PC-9 (cell line): ENCODE measurements at regions not wholly inside any gene's neighbourhood (a gene's known extent, or its start where the extent isn't known, plus 50 kb on each side); places are given as distances from the start of the nearest gene placed in this dataset.

Experiments
- BruUV-seq: library from RNA; stranded (reverse); fragments of 400-500 nt; replicated peaks from 2 replicates; lab custom pipeline; 2021; lab: Mats Ljungman, UMichigan
- CTCF ChIA-PET: fragments of 300-600 bp; sonication (Branson Sonifier 250); formaldehyde crosslinking; loops from one replicate; lab custom pipeline; 2022; ENCODE audit warnings: antibody characterized with exemption; lab: Charles Lee
- POLR2A ChIA-PET: fragments of 300-600 bp; sonication (Branson Sonifier 250); formaldehyde crosslinking; loops from one replicate; lab custom pipeline; 2022; ENCODE audit warnings: antibody characterized with exemption; ENCODE audit not compliant: unreplicated experiment; lab: Charles Lee
- DNase-seq, 2 experiments: peaks; one replicate each; pipeline versions ENCODE4 v3.0.0 to v3.0.0-alpha.2; 2015 to 2022; ENCODE audit warnings: mixed read lengths in 1 of 2
- H2AFZ ChIP-seq: fragments of 200-600 bp; sonication (generic); 2 replicates; pipeline ENCODE4 v1.8.1; 2017; ENCODE audit warnings: antibody characterized with exemption
- H3F3A ChIP-seq: fragments of 200-600 bp; sonication (generic); 2 replicates; pipeline ENCODE4 v1.8.1; 2017; ENCODE audit warnings: antibody characterized with exemption, mild to moderate bottlenecking, low read depth; ENCODE audit not compliant: insufficient read depth
- H3K27ac ChIP-seq: fragments of 200-600 bp; sonication (generic); 2 replicates; pipeline ENCODE4 v1.6.1; 2016; ENCODE audit warnings: mixed run types
- H3K27me3 ChIP-seq: fragments of 200-600 bp; sonication (generic); 2 replicates; pipeline ENCODE4 v1.6.1; 2016; ENCODE audit warnings: low read depth, mixed run types; ENCODE audit not compliant: insufficient read depth
- H3K36me3 ChIP-seq: fragments of 200-600 bp; sonication (generic); 2 replicates; pipeline ENCODE4 v1.6.1; 2016; ENCODE audit warnings: low read depth, mixed run types
- H3K4me1 ChIP-seq: fragments of 200-600 bp; sonication (generic); replicated peaks from 2 replicates; pipeline ENCODE4 v1.6.1; 2016; ENCODE audit warnings: mixed run types; ENCODE audit not compliant: insufficient read depth
- H3K4me2 ChIP-seq: fragments of 200-600 bp; sonication (generic); 2 replicates; pipeline ENCODE4 v1.6.1; 2017; ENCODE audit warnings: mixed run types
- H3K4me3 ChIP-seq: fragments of 200-600 bp; sonication (generic); 2 replicates; pipeline ENCODE4 v1.6.1; 2016; ENCODE audit warnings: mixed run types
- H3K79me2 ChIP-seq: fragments of 200-600 bp; sonication (generic); 2 replicates; pipeline ENCODE4 v1.6.1; 2017; ENCODE audit warnings: low read depth, mixed run types
- H3K9me2 ChIP-seq: fragments of 200-600 bp; sonication (generic); 2 replicates; pipeline ENCODE4 v1.8.1; 2017; ENCODE audit warnings: mild to moderate bottlenecking; ENCODE audit not compliant: insufficient read depth
- H3K9me3 ChIP-seq: fragments of 200-600 bp; sonication (generic); 2 replicates; pipeline ENCODE4 v1.8.1; 2016; ENCODE audit warnings: low read depth; ENCODE audit not compliant: insufficient read depth
- H4K20me1 ChIP-seq: fragments of 200-600 bp; sonication (generic); 2 replicates; pipeline ENCODE4 v1.8.1; 2017; ENCODE audit not compliant: insufficient read depth
- CTCF ChIP-seq: fragments of 200-600 bp; sonication (generic); conservative IDR thresholded peaks from 2 replicates; pipeline ENCODE4 v1.6.1; 2017; ENCODE audit warnings: mixed run types, antibody characterized with exemption, mild to moderate bottlenecking, moderate library complexity
- EZH2 ChIP-seq: fragments of 200-600 bp; sonication (generic); IDR thresholded peaks from 2 replicates; pipeline ENCODE4 v1.8.0; 2017; ENCODE audit warnings: antibody characterized with exemption, low read depth
- intact Hi-C: fragments of 100-400 bp; cut with micrococcal nuclease; formaldehyde crosslinking; loops from one replicate; pipeline ENCODE4 v1.10.0; 2022; ENCODE audit not compliant: unreplicated experiment

GRCh38 chr3:55337641-55338180, 149.4 kb downstream of the WNT5A start:
- TF ChIP-seq CTCF = no peak
- TF ChIP-seq EZH2 = no peak
- CTCF ChIA-PET = no interaction called here
- POLR2A ChIA-PET = no interaction called here
- no TSS peak for BruUV-seq
- Histone ChIP-seq H3K9me2 (no peaks in the 10 kb centered on the region), H3K4me1 (no peaks in the 10 kb centered on the region), H3F3A (no peaks in the 10 kb centered on the region), H2AFZ (no peak overlapping the region), H3K36me3 (no peaks in the 10 kb centered on the region), H3K27ac (no peak overlapping the region), H3K9me3 (no peaks in the 10 kb centered on the region), H3K79me2 (no peaks in the 10 kb centered on the region), H4K20me1 (no peaks in the 10 kb centered on the region), H3K27me3 (no peaks in the 10 kb centered on the region), H3K4me2 (no peak overlapping the region), H3K4me3 (no peak overlapping the region)
- DNase-seq = no peak
- intact Hi-C loops = no loop called here

GRCh38 chr3:55333923-55334322, 153.2 kb downstream of the WNT5A start:
- H2AFZ ChIP-seq = no peak overlapping the region
- peaks cover 19% of the 10 kb centered on the region for H3K4me1 ChIP-seq
- H3K4me2 ChIP-seq = no peak overlapping the region
- H3F3A ChIP-seq = peaks cover 11% of the 10 kb centered on the region; the same call in 1 of the 2 replicates
- ChIA-PET CTCF (no interaction called here), POLR2A (no interaction called here)
- no peak for DNase-seq
- H3K9me3 ChIP-seq = no peaks in the 10 kb centered on the region
- BruUV-seq = no TSS peak
- no peaks in the 10 kb centered on the region for H3K79me2 ChIP-seq
- intact Hi-C loops = loop anchor here (5.0 kb wide), 1 partner anchor 462 kb away; no protein-coding TSS in a partner anchor
- H3K9me2 ChIP-seq = no peaks in the 10 kb centered on the region
- no peaks in the 10 kb centered on the region for H4K20me1 ChIP-seq
- H3K27ac ChIP-seq = no peak overlapping the region
- no peaks in the 10 kb centered on the region for H3K27me3 ChIP-seq
- H3K36me3 ChIP-seq = no peaks in the 10 kb centered on the region
- TF ChIP-seq CTCF (no peak), EZH2 (no peak)
- no peak overlapping the region for H3K4me3 ChIP-seq

GRCh38 chr3:55333046-55333445, 154.1 kb downstream of the WNT5A start:
- no TSS peak for BruUV-seq
- Histone ChIP-seq H3K4me1 (peaks cover 19% of the 10 kb centered on the region), H4K20me1 (no peaks in the 10 kb centered on the region), H3K9me3 (no peaks in the 10 kb centered on the region), H3K9me2 (no peaks in the 10 kb centered on the region), H3K27me3 (no peaks in the 10 kb centered on the region), H3K36me3 (no peaks in the 10 kb centered on the region), H3K4me3 (no peak overlapping the region), H2AFZ (no peak overlapping the region), H3K79me2 (no peaks in the 10 kb centered on the region), H3F3A (peaks cover 11% of the 10 kb centered on the region; the same call in 1 of the 2 replicates), H3K27ac (no peak overlapping the region), H3K4me2 (no peak overlapping the region)
- CTCF ChIA-PET = no interaction called here
- TF ChIP-seq EZH2 (no peak), CTCF (no peak)
- peak in 1 of 2 experiments; percentile 7 for DNase-seq
- intact Hi-C loops = loop anchor here (5.0 kb wide), 1 partner anchor 461 kb away; no protein-coding TSS in a partner anchor
- POLR2A ChIA-PET = no interaction called here
